Lung (tissue), 11 donors: ENCODE measurements at regions not wholly inside any gene's neighbourhood (a gene's known extent, or its start where the extent isn't known, plus 50 kb on each side); places are given as distances from the start of the nearest gene placed in this dataset.

ENCODE experiments used
- ATAC-seq: fragments of 200-7000 bp; cut with Tn5 transposase; one replicate; pipeline ENCODE4 v1.9.1; 2020; ENCODE audit warnings: moderate number of reproducible peaks; ENCODE audit not compliant: insufficient read depth, low FRiP score
- DNase-seq, 3 donors: peaks; one replicate each; pipeline ENCODE4 v3.0.0-alpha.2; 2013 to 2017
- H3K27ac ChIP-seq, 2 donors: one replicate each; pipeline ENCODE4 v1.5.1; 2013; ENCODE audit warnings: mild to moderate bottlenecking in 2 of 2, moderate library complexity in 2 of 2, control low read depth in 1 of 2, inconsistent platforms in 1 of 2, low read depth in 1 of 2, low read length in 1 of 2
- H3K27me3 ChIP-seq, 3 donors: one replicate each; pipeline ENCODE4 v1.5.1; 2013; ENCODE audit warnings: low read length in 2 of 3; ENCODE audit not compliant: control insufficient read depth in 3 of 3, insufficient read depth in 3 of 3
- H3K36me3 ChIP-seq, 4 donors: one replicate each; pipeline ENCODE4 v1.5.1; 2013; ENCODE audit warnings: low read length in 4 of 4, mild to moderate bottlenecking in 1 of 4, moderate library complexity in 1 of 4; ENCODE audit not compliant: control insufficient read depth in 4 of 4, insufficient read depth in 4 of 4
- H3K4me1 ChIP-seq, 5 donors: one replicate each; pipeline ENCODE4 v1.5.1; 2013; ENCODE audit warnings: low read length in 5 of 5, mild to moderate bottlenecking in 2 of 5, moderate library complexity in 1 of 5; ENCODE audit not compliant: control insufficient read depth in 5 of 5, insufficient read depth in 5 of 5
- H3K4me3 ChIP-seq: one replicate; pipeline ENCODE4 v1.5.1; 2013; ENCODE audit warnings: mild to moderate bottlenecking, control low read depth, moderate library complexity
- H3K9ac ChIP-seq, 2 donors: one replicate each; pipeline ENCODE4 v1.5.1; 2013; ENCODE audit warnings: low read length in 2 of 2, control low read depth in 1 of 2; ENCODE audit not compliant: insufficient read depth in 1 of 2
- H3K9me3 ChIP-seq, 4 donors: one replicate each; pipeline ENCODE4 v1.5.1; 2013; ENCODE audit warnings: low read length in 3 of 4, mild to moderate bottlenecking in 1 of 4, moderate library complexity in 1 of 4; ENCODE audit not compliant: control insufficient read depth in 4 of 4, insufficient read depth in 3 of 4
- CTCF ChIP-seq: IDR thresholded peaks from 2 replicates; pipeline ENCODE4 v1.5.1; 2012; ENCODE audit warnings: mild to moderate bottlenecking; ENCODE audit errors: control extremely low read depth, extremely low read depth
- WGBS, 2 donors: extraction: QIAGEN DNeasy Blood & Tissue Kit; methylation state at CpG; one replicate each; pipeline ENCODE4 v1.1.7; 2013; 5-methylcytosine and 5-hydroxymethylcytosine counted together
- donor health status: control.
- donor health status: control.
- donor health status: Bipolar disorder and iron deficiency.
- donor health status: healthy.
- donor health status: DM: yes; HTN: yes; CAD: no.

- no peak overlapping the region for H3K27ac ChIP-seq
- H3K4me1 ChIP-seq: no peaks in the 10 kb centered on the region
- WGBS, 2 donors: 69 to 70% methylated on average over 2 of the region's 2 CpGs
- H3K9ac ChIP-seq: no peak overlapping the region
- H3K4me3 ChIP-seq: no peak overlapping the region
- no peaks in the 10 kb centered on the region for H3K36me3 ChIP-seq
- no peaks in the 10 kb centered on the region for H3K9me3 ChIP-seq
- DNase-seq: no peak
- TF ChIP-seq CTCF: no peak
- no peaks in the 10 kb centered on the region for H3K27me3 ChIP-seq
- ATAC-seq: no peak
These were observed 100.1 kb upstream of the LRFN5 start for GRCh38 chr14:41506552-41506951.

GRCh38 chr14:41505491-41505890 lies 101.2 kb upstream of the LRFN5 start:
- H3K4me3 ChIP-seq: no peak overlapping the region
- TF ChIP-seq CTCF: no peak
- no peak overlapping the region for H3K9ac ChIP-seq
- H3K4me1 ChIP-seq: no peaks in the 10 kb centered on the region
- 65 to 76% methylated on average over 2 of the region's 2 CpGs for WGBS, 2 donors
- no peaks in the 10 kb centered on the region for H3K9me3 ChIP-seq
- H3K27me3 ChIP-seq: no peaks in the 10 kb centered on the region
- H3K36me3 ChIP-seq: no peaks in the 10 kb centered on the region
- no peak overlapping the region for H3K27ac ChIP-seq
- no peak for ATAC-seq
- no peak for DNase-seq

GRCh38 chr14:41498959-41499358 lies 107.7 kb upstream of the LRFN5 start:
- TF ChIP-seq CTCF: no peak
- 94 to 95% methylated on average over 2 of the region's 2 CpGs for WGBS, 2 donors
- Histone ChIP-seq H3K36me3 (no peaks in the 10 kb centered on the region), H3K9me3 (no peaks in the 10 kb centered on the region), H3K4me1 (no peaks in the 10 kb centered on the region), H3K27ac (no peak overlapping the region), H3K9ac (no peak overlapping the region), H3K4me3 (no peak overlapping the region), H3K27me3 (no peaks in the 10 kb centered on the region)
- DNase-seq (no peak), ATAC-seq (no peak)

- WGBS, 2 donors: 61 to 68% methylated on average over 2 of the region's 2 CpGs
- Histone ChIP-seq H3K9me3 (no peaks in the 10 kb centered on the region), H3K27ac (no peak overlapping the region), H3K4me3 (no peak overlapping the region), H3K36me3 (no peaks in the 10 kb centered on the region), H3K27me3 (no peaks in the 10 kb centered on the region), H3K4me1 (no peaks in the 10 kb centered on the region), H3K9ac (no peak overlapping the region)
- TF ChIP-seq CTCF: no peak
- no peak for DNase-seq
- no peak for ATAC-seq
These were observed 116.4 kb upstream of the LRFN5 start for GRCh38 chr14:41490323-41490722.
